Pancreas (tissue), 10 donors: ENCODE measurements at regions not wholly inside any gene's neighbourhood (a gene's known extent, or its start where the extent isn't known, plus 50 kb on each side); places are given as distances from the start of the nearest gene placed in this dataset.

Experiments used
- ATAC-seq, 4 donors: fragments of 200-7000 bp; cut with Tn5 transposase; one replicate each; pipeline versions ENCODE4 v1.8.0 to v1.9.1; 2020; ENCODE audit warnings: mild to moderate bottlenecking in 4 of 4, moderate library complexity in 4 of 4
- DNase-seq, 6 donors: peaks; one replicate each; pipeline ENCODE4 v3.0.0-alpha.2; 2020
- FAIRE-seq: peaks from 2 replicates; lab custom pipeline; 2012; peaks lifted over from hg19 to GRCh38; lab: Jason Lieb, UNC
- H3K27ac ChIP-seq, 4 donors: fragments of 200-600 bp; sonication (generic); 1 replicate in 3 of 4; 2 replicates in 1 of 4; pipeline versions ENCODE4 v1.5.0 to v1.8.0; 2020
- H3K27me3 ChIP-seq, 4 donors: fragments of 200-600 bp; one replicate each; pipeline ENCODE4 v1.8.0; 2021
- H3K36me3 ChIP-seq, 3 donors: fragments of 200-600 bp; sonication (generic) in 1 of 3; one replicate each; pipeline versions ENCODE4 v1.5.0 to v1.8.0; 2020 to 2021
- H3K4me1 ChIP-seq, 3 donors: fragments of 200-600 bp; one replicate each; pipeline ENCODE4 v1.8.0; 2021
- H3K4me3 ChIP-seq, 4 donors: fragments of 200-600 bp; sonication (generic) in 2 of 4; one replicate each; pipeline versions ENCODE4 v1.5.0 to v1.8.0; 2020 to 2021
- H3K9me3 ChIP-seq, 4 donors: fragments of 200-600 bp; one replicate each; pipeline ENCODE4 v1.8.0; 2021
- CTCF ChIP-seq, 4 donors: fragments of 200-600 bp; sonication (generic) in 3 of 4; IDR thresholded peaks; one replicate each; pipeline versions ENCODE4 v1.5.0 to v1.8.0; 2021; ENCODE audit warnings: antibody characterized with exemption in 4 of 4
- WGBS, 2 donors: extraction: QIAGEN DNeasy Blood & Tissue Kit; methylation state at CpG; one replicate each; pipeline ENCODE4 v1.1.7; 2013; 5-methylcytosine and 5-hydroxymethylcytosine counted together
- intact Hi-C, 3 donors: fragments of 100-400 bp; cut with DNase I; formaldehyde crosslinking; loops; one replicate each; pipeline versions ENCODE4 v1.11.1 to v1.14.2; 2022
- donor health status: healthy with polysubstance abuse.
- donor health status: DM: no; HTN: no; CAD: no; lungs with moderate emphysema.
- donor health status: DM: no; HTN: no; CAD: no.
- donor health status: control.
- donor health status: control.
- donor health status: Bipolar disorder and iron deficiency.
- donor health status: DM: yes; HTN: yes; CAD: no.
- donor health status: DM: no; HTN: no; CAD: no.
- donor health status: DM: no; HTN: no; CAD: no.
- donor health status: DM: yes; HTN: yes; CAD: no.

- Histone ChIP-seq H3K36me3 (no peaks in the 10 kb centered on the region), H3K4me1 (no peaks in the 10 kb centered on the region), H3K27me3 (no peaks in the 10 kb centered on the region), H3K27ac (no peak overlapping the region), H3K9me3 (no peaks in the 10 kb centered on the region), H3K4me3 (no peak overlapping the region)
- FAIRE-seq = no peak
- WGBS, 2 donors = 77 to 88% methylated on average over 4 of the region's 4 CpGs
- ATAC-seq = no peak
- no peak for TF ChIP-seq CTCF (IDR thresholded peaks at IDR 0.05)
- no peak for DNase-seq
- intact Hi-C loops = no loop called here
Measured at GRCh38 chr5:69001627-69002026, 92.2 kb upstream of the SLC30A5 start.

GRCh38 chr5:69004127-69004526 is 89.7 kb upstream of the SLC30A5 start:
- H3K4me3 ChIP-seq = no peak overlapping the region
- intact Hi-C loops = no loop called here
- no peak for TF ChIP-seq CTCF (IDR thresholded peaks at IDR 0.05)
- FAIRE-seq = no peak
- no peaks in the 10 kb centered on the region for H3K36me3 ChIP-seq
- DNase-seq = no peak
- WGBS, 2 donors = 46 to 65% methylated on average over 3 of the region's 3 CpGs
- no peak overlapping the region for H3K27ac ChIP-seq
- no peak for ATAC-seq
- no peaks in the 10 kb centered on the region for H3K9me3 ChIP-seq
- no peaks in the 10 kb centered on the region for H3K27me3 ChIP-seq
- H3K4me1 ChIP-seq = no peaks in the 10 kb centered on the region

GRCh38 chr5:69004676-69005075 is 89.1 kb upstream of the SLC30A5 start:
- no peak overlapping the region for H3K27ac ChIP-seq
- no peaks in the 10 kb centered on the region for H3K36me3 ChIP-seq
- H3K9me3 ChIP-seq = no peaks in the 10 kb centered on the region
- H3K4me3 ChIP-seq = no peak overlapping the region
- TF ChIP-seq CTCF (IDR thresholded peaks at IDR 0.05) = no peak
- ATAC-seq (no peak), DNase-seq (no peak), FAIRE-seq (no peak)
- WGBS, 2 donors = 68 to 74% methylated on average over 3 of the region's 3 CpGs
- intact Hi-C loops = no loop called here
- H3K4me1 ChIP-seq = no peaks in the 10 kb centered on the region
- no peaks in the 10 kb centered on the region for H3K27me3 ChIP-seq

GRCh38 chr5:69006030-69006429 is 87.8 kb upstream of the SLC30A5 start:
- H3K27me3 ChIP-seq = no peaks in the 10 kb centered on the region
- no peaks in the 10 kb centered on the region for H3K4me1 ChIP-seq
- DNase-seq (no peak), ATAC-seq (no peak), FAIRE-seq (no peak)
- H3K27ac ChIP-seq = no peak overlapping the region
- no peaks in the 10 kb centered on the region for H3K36me3 ChIP-seq
- H3K4me3 ChIP-seq = no peak overlapping the region
- H3K9me3 ChIP-seq = no peaks in the 10 kb centered on the region
- intact Hi-C loops = no loop called here
- 33 to 68% methylated on average over 2 of the region's 2 CpGs for WGBS, 2 donors
- TF ChIP-seq CTCF (IDR thresholded peaks at IDR 0.05) = no peak

GRCh38 chr5:69007163-69007562 is 86.7 kb upstream of the SLC30A5 start:
- DNase-seq = no peak
- intact Hi-C loops = no loop called here
- Histone ChIP-seq H3K27me3 (no peaks in the 10 kb centered on the region), H3K9me3 (no peaks in the 10 kb centered on the region), H3K27ac (no peak overlapping the region), H3K4me3 (no peak overlapping the region), H3K4me1 (no peaks in the 10 kb centered on the region), H3K36me3 (no peaks in the 10 kb centered on the region)
- FAIRE-seq = no peak
- TF ChIP-seq CTCF (IDR thresholded peaks at IDR 0.05) = no peak
- no peak for ATAC-seq
- WGBS, 2 donors = 50 to 55% methylated on average over 4 of the region's 4 CpGs
